ENCODE measurements at regions not wholly inside any gene's neighbourhood (a gene's known extent, or its start where the extent isn't known, plus 50 kb on each side); places are given as distances from the start of the nearest gene placed in this dataset.
A peak's percentile ranks its signal among the peaks of the same experiment; 100 is the strongest.

- Histone ChIP-seq H3K4me3 (ENCODE audit: low read depth, low read length) (no peak overlapping the region), H3K27ac (ENCODE audit: extremely low read depth, low read depth, low read length) (no peak overlapping the region), H3K9me3 (ENCODE audit: control insufficient read depth, insufficient read depth, low read depth, low read length) (no peaks in the 10 kb centered on the region), H3K36me3 (ENCODE audit: control insufficient read depth in 2 of 2, insufficient read depth in 1 of 2, low read length in 2 of 2) (no peaks in the 10 kb centered on the region), H3K4me1 (ENCODE audit: control insufficient read depth, insufficient read depth, low read length) (no peaks in the 10 kb centered on the region)
- ChIA-PET CTCF (interaction anchor here (0.6 to 1.4 kb wide), 3 partner anchors 21 to 213 kb away, joined by 4 to 6 read pairs (median 5); no protein-coding TSS in a partner anchor), POLR2A (no interaction called here)
- TF ChIP-seq ZNF501 (tag by site-specific recombination; IDR thresholded peaks at IDR 0.05) (no peak), ZNF585B (tag by site-specific recombination; IDR thresholded peaks at IDR 0.05) (no peak)
Observed at GRCh38 chr3:159608311-159608710, 380.3 kb upstream of the IL12A start.

- 0 out of 2 replicates have a peak, but pooled peaks cover 3% of the 10 kb centered on the region for H3K4me1 ChIP-seq (ENCODE audit: control insufficient read depth, insufficient read depth, low read length)
- CTCF ChIA-PET: interaction anchor here (0.8 to 1.4 kb wide), 2 partner anchors 23 to 229 kb away, joined by 3 to 4 read pairs; no protein-coding TSS in a partner anchor
- H3K4me3 ChIP-seq (ENCODE audit: low read depth, low read length): no peak overlapping the region
- H3K9me3 ChIP-seq (ENCODE audit: control insufficient read depth, insufficient read depth, low read depth, low read length): no peaks in the 10 kb centered on the region
- TF ChIP-seq ZNF596 (tag by site-specific recombination; IDR thresholded peaks at IDR 0.05) (no peak), ZXDB (tag by site-specific recombination; IDR thresholded peaks at IDR 0.05) (no peak), ZNF324 (tag by site-specific recombination; IDR thresholded peaks at IDR 0.05) (no peak), ZNF777 (tag by site-specific recombination; IDR thresholded peaks at IDR 0.05; ENCODE audit: borderline replicate concordance) (no peak), GLIS2 (tag by site-specific recombination; IDR thresholded peaks at IDR 0.05) (no peak), GFI1B (tag by site-specific recombination; IDR thresholded peaks at IDR 0.05) (no peak), ZNF621 (tag by site-specific recombination; IDR thresholded peaks at IDR 0.05) (no peak), ZNF302 (tag by site-specific recombination; IDR thresholded peaks at IDR 0.05; ENCODE audit: low read depth) (no peak), ZNF626 (tag by site-specific recombination; IDR thresholded peaks at IDR 0.05) (no peak), ZNF157 (tag by site-specific recombination; IDR thresholded peaks at IDR 0.05) (no peak), ZNF776 (tag by site-specific recombination; IDR thresholded peaks at IDR 0.05; ENCODE audit: borderline replicate concordance) (no peak), ZNF600 (tag by site-specific recombination; IDR thresholded peaks at IDR 0.05) (no peak)
- no peak overlapping the region for H3K27ac ChIP-seq (ENCODE audit: extremely low read depth, low read depth, low read length)
- POLR2A ChIA-PET: no interaction called here
- H3K36me3 ChIP-seq (ENCODE audit: control insufficient read depth in 2 of 2, insufficient read depth in 1 of 2, low read length in 2 of 2): no peaks in the 10 kb centered on the region
Observed at GRCh38 chr3:159609625-159610024, 379.0 kb upstream of the IL12A start.

- no peak overlapping the region for H3K4me3 ChIP-seq (ENCODE audit: low read depth, low read length)
- TF ChIP-seq ZNF433 (tag by site-specific recombination; IDR thresholded peaks at IDR 0.05; ENCODE audit: low read depth): no peak
- peak; percentile 82 for TF ChIP-seq ZNF654 (tag by site-specific recombination; IDR thresholded peaks at IDR 0.05; ENCODE audit: low read depth)
- no peak for TF ChIP-seq ZNF529 (tag by site-specific recombination; IDR thresholded peaks at IDR 0.05; ENCODE audit: insufficient replicate concordance)
- TF ChIP-seq ZBTB17 (tag by site-specific recombination; IDR thresholded peaks at IDR 0.05): peak; percentile 81
- TF ChIP-seq ZNF580 (tag by site-specific recombination; IDR thresholded peaks at IDR 0.05): 0 out of 2 replicates have a peak, but pooled peaks have one; percentile 47
- no peak for TF ChIP-seq ZNF645 (tag by site-specific recombination; IDR thresholded peaks at IDR 0.05)
- TF ChIP-seq ZNF530 (tag by site-specific recombination; IDR thresholded peaks at IDR 0.05; ENCODE audit: low read depth): no peak
- no peak for TF ChIP-seq ZFP41 (tag by site-specific recombination; IDR thresholded peaks at IDR 0.05; ENCODE audit: borderline replicate concordance)
- TF ChIP-seq ZNF510 (tag by site-specific recombination; IDR thresholded peaks at IDR 0.05; ENCODE audit: insufficient replicate concordance): no peak
- 0 out of 2 replicates have a peak, but pooled peaks have one; percentile 33 for TF ChIP-seq ZFP37 (tag by site-specific recombination; IDR thresholded peaks at IDR 0.05)
- TF ChIP-seq ZNF416 (tag by site-specific recombination; IDR thresholded peaks at IDR 0.05): no peak
- no peak for TF ChIP-seq ZNF449 (tag by site-specific recombination; IDR thresholded peaks at IDR 0.05)
- no peak for TF ChIP-seq ZNF426 (tag by site-specific recombination; IDR thresholded peaks at IDR 0.05)
- TF ChIP-seq IKZF3 (tag by site-specific recombination; IDR thresholded peaks at IDR 0.05): peak; percentile 48; the same call in 1 of the 2 replicates
- TF ChIP-seq KLF9 (tag by site-specific recombination; IDR thresholded peaks at IDR 0.05; ENCODE audit: low read depth): no peak
Observed at GRCh38 chr3:159616234-159616825, 372.3 kb upstream of the IL12A start.

More at GRCh38 chr3:159616234-159616825, 372.3 kb upstream of the IL12A start:
- CTCF ChIA-PET: interaction anchor here (0.7 to 2.1 kb wide), 10 partner anchors 11 to 390 kb away, joined by 3 to 6 read pairs (median 4); no protein-coding TSS in a partner anchor
- no peaks in the 10 kb centered on the region for H3K36me3 ChIP-seq (ENCODE audit: control insufficient read depth in 2 of 2, insufficient read depth in 1 of 2, low read length in 2 of 2)
- peaks cover 25% of the 10 kb centered on the region for H3K4me1 ChIP-seq (ENCODE audit: control insufficient read depth, insufficient read depth, low read length)
- H3K27ac ChIP-seq (ENCODE audit: extremely low read depth, low read depth, low read length): no peak overlapping the region
- no peaks in the 10 kb centered on the region for H3K9me3 ChIP-seq (ENCODE audit: control insufficient read depth, insufficient read depth, low read depth, low read length)
- POLR2A ChIA-PET: no interaction called here

All from HEK293 (cell line).